Naive B cell (primary cell): ENCODE measurements at regions not wholly inside any gene's neighbourhood (a gene's known extent, or its start where the extent isn't known, plus 50 kb on each side); places are given as distances from the start of the nearest gene placed in this dataset.
A peak's percentile ranks its signal among the peaks of the same experiment; 100 is the strongest.
"Not testable (repeated sequence)": the region's sequence is repeated elsewhere in the genome, so short reads cannot be mapped to it uniquely, and the experiment has no call there.

Source experiments
- ATAC-seq, 2 donors: fragments of 150-1000 bp; cut with Tn5 transposase; 2 replicates each; pipeline ENCODE4 v1.10.0; 2021; ENCODE audit warnings: low read depth in 2 of 2, mild to moderate bottlenecking in 2 of 2, moderate library complexity in 2 of 2
- DNase-seq: peaks from one replicate; pipeline ENCODE4 v3.0.0; 2022
- H3K27ac Mint-ChIP-seq, 6 donors: one replicate each; pipeline ENCODE4 v1.8.0; 2020 to 2022; ENCODE audit warnings: mild to moderate bottlenecking in 6 of 6, mixed read lengths in 6 of 6, moderate library complexity in 5 of 6, inconsistent platforms in 2 of 6
- H3K27me3 Mint-ChIP-seq, 3 donors: one replicate each; pipeline ENCODE4 v1.8.0; 2021 to 2022; ENCODE audit warnings: mixed read lengths in 3 of 3, mild to moderate bottlenecking in 1 of 3
- H3K36me3 Mint-ChIP-seq, 2 donors: one replicate each; pipeline ENCODE4 v1.8.0; 2020 to 2022; ENCODE audit warnings: mixed read lengths in 2 of 2, inconsistent platforms in 1 of 2, mild to moderate bottlenecking in 1 of 2
- H3K4me1 Mint-ChIP-seq, 3 donors: one replicate each; pipeline ENCODE4 v1.8.0; 2020 to 2022; ENCODE audit warnings: mixed read lengths in 3 of 3, inconsistent platforms in 1 of 3, mild to moderate bottlenecking in 1 of 3, moderate library complexity in 1 of 3
- H3K4me3 Mint-ChIP-seq, 8 donors: one replicate each; pipeline ENCODE4 v1.8.0; 2020 to 2022; ENCODE audit warnings: mild to moderate bottlenecking in 8 of 8, mixed read lengths in 8 of 8, moderate library complexity in 8 of 8, inconsistent platforms in 2 of 8
- H3K9me3 Mint-ChIP-seq, 7 donors: one replicate each; pipeline ENCODE4 v1.8.0; 2020 to 2022; ENCODE audit warnings: mixed read lengths in 7 of 7, mild to moderate bottlenecking in 5 of 7, inconsistent platforms in 2 of 7, moderate library complexity in 1 of 7

GRCh38 chr7:114183311-114184088 is 231.1 kb upstream of the FOXP2 start:
- Mint-ChIP-seq H3K36me3 (no peaks in the 10 kb centered on the region), H3K27ac (no peak overlapping the region)
- no peak for ATAC-seq

DNA sequence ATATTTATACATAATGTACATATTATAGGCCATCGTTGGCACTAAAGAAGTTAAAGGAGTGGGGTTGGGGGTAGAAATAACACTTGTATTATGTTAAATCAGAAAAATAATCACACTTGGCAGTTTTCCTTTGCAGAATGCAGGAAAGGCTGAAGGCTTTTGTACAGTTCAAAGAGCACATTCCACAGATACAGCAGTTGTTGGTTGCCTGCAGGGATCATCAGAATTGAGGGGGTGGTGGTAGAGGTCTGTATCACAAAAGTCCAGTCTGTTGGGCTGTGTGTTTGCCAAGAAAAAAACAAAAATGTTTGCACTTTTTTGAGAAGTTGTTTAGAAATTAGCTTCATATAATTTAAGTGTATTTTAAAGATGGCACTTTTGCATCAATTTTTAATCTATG is 231.8 kb upstream of the FOXP2 start:
- Mint-ChIP-seq H3K36me3 (no peaks in the 10 kb centered on the region), H3K4me1 (no peaks in the 10 kb centered on the region), H3K4me3 (no peak overlapping the region), H3K27me3 (no peaks in the 10 kb centered on the region), H3K9me3 (no peaks in the 10 kb centered on the region), H3K27ac (no peak overlapping the region)
- DNase-seq (no peak), ATAC-seq (no peak)

More at GRCh38 chr7:114183311-114184088, 231.1 kb upstream of the FOXP2 start:
- no peaks in the 10 kb centered on the region for H3K9me3 Mint-ChIP-seq
- H3K27me3 Mint-ChIP-seq, result no peaks in the 10 kb centered on the region
- no peak overlapping the region for H3K4me3 Mint-ChIP-seq
- no peaks in the 10 kb centered on the region for H3K4me1 Mint-ChIP-seq
- no peak for DNase-seq

DNA sequence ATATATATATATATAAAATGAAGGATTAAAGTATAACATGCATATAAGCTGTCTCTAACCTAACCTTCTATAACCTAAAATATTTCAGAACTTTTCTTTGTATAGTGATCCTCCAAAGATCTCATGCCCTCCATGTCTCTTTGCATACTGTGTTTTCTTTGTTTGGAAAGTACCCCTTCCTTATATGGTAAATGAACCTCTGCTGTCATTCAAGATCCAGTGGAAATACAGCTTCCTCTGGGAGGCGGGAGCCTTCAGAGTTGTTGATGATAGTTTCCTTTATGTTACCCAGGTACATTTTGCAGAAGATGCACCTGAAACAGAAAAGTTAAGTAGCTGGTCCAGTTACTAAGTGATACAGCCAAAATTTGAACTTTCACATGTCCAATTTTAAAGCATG is 233.3 kb upstream of the FOXP2 start:
- no peak for DNase-seq
- H3K36me3 Mint-ChIP-seq, result no peaks in the 10 kb centered on the region
- no peaks in the 10 kb centered on the region for H3K27me3 Mint-ChIP-seq
- ATAC-seq, result no peak
- no peaks in the 10 kb centered on the region for H3K9me3 Mint-ChIP-seq
- H3K27ac Mint-ChIP-seq, result no peak overlapping the region
- no peaks in the 10 kb centered on the region for H3K4me1 Mint-ChIP-seq
- H3K4me3 Mint-ChIP-seq, result no peak overlapping the region

DNA sequence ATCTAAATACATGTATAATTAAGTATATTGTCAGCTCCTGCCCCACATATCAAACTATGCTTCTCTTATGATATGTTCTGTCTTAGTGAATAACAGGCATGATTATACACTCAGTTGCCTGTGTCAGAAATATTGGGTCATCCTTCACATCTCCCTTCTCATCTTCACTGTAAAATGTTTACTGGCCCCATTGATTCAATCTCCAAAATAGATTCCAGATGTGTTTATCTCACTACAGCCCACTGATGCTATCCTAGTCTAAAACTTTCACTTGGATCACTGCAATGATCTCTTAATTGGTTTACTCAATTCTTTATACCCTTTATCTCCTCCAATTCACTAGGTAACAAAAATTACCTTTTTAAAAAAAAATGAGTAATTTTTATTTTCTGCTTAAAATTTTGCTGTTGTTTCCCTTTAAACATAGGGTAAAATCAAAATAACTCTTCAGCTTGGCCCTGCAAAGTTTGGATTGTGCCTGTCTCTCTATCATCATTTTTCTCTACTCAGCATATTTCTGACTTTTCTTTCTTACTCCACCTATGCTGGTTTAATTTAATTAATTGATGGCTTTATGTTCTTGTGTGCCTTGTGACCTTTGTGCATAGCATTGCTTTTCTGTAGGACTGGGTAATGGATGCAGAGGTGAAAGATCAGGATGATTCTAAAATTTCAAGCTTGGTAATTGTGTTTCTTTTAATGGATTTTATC is 233.9 kb upstream of the FOXP2 start:
- no peak overlapping the region for H3K4me3 Mint-ChIP-seq
- ATAC-seq (no peak), DNase-seq (no peak)
- no peaks in the 10 kb centered on the region for H3K36me3 Mint-ChIP-seq
- no peaks in the 10 kb centered on the region for H3K4me1 Mint-ChIP-seq
- no peak overlapping the region for H3K27ac Mint-ChIP-seq
- H3K9me3 Mint-ChIP-seq, result no peaks in the 10 kb centered on the region
- no peaks in the 10 kb centered on the region for H3K27me3 Mint-ChIP-seq

GRCh38 chr7:114175125-114175524 is 239.5 kb upstream of the FOXP2 start:
- Mint-ChIP-seq H3K9me3 (peaks cover 0 to 2% (median 0%) of the 10 kb centered on the region in 7 donors), H3K4me3 (no peak overlapping the region), H3K36me3 (no peaks in the 10 kb centered on the region), H3K4me1 (no peaks in the 10 kb centered on the region), H3K27ac (no peak overlapping the region), H3K27me3 (no peaks in the 10 kb centered on the region)
- DNase-seq, result no peak
- no peak for ATAC-seq

DNA sequence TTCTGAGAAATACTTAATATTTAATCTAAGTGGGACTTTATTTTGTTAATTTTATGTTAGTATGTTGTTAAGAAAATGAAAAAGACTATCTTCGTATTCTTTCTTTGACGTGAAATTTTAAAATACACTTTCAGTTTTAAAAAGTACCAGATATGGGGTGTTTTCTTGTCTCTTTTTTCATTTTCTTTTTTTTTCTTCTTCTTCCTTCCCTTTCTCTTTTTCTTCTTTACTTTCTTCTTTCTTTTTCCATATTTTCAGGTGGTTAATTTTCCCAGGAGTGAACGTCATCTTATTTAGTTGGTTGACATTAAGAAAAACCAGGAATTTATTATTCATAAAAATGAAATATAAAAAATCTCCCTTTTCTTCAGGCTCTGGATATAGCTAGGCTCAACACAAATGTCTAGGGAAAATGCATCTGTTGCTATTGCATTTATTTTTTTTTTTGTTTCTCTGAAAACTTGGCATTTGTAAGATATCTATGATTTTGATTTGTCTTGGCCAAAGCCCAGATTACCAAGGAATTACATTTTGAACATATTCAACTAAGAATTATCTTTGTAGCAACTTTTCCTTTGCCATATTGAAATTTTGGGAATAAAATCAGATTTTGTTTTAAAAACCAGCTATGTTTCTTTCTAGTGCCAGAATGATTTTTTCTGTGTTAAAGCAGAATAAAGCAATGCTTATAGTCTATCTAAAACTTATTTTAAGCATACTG is 241.3 kb upstream of the FOXP2 start:
- H3K4me1 Mint-ChIP-seq, result no peaks in the 10 kb centered on the region
- no peak overlapping the region for H3K4me3 Mint-ChIP-seq
- no peaks in the 10 kb centered on the region for H3K27me3 Mint-ChIP-seq
- ATAC-seq, result no peak
- peaks cover 0 to 13% (median 2%) of the 10 kb centered on the region in 7 donors for H3K9me3 Mint-ChIP-seq
- H3K36me3 Mint-ChIP-seq, result no peaks in the 10 kb centered on the region
- no peak for DNase-seq
- H3K27ac Mint-ChIP-seq, result peak overlapping the region in 1 of 6 donors; percentile 4

- not testable (repeated sequence) for H3K27me3 Mint-ChIP-seq
Observed at GRCh38 chr7:114169389-114169788, 245.2 kb upstream of the FOXP2 start.

GRCh38 chr7:114160925-114161324 is 242.1 kb upstream of the PPP1R3A start:
- H3K9me3 Mint-ChIP-seq, result peaks cover 0 to 4% (median 0%) of the 10 kb centered on the region in 7 donors
- DNase-seq (no peak), ATAC-seq (no peak)
- H3K27me3 Mint-ChIP-seq, result peaks cover 0 to 5% (median 0%) of the 10 kb centered on the region in 3 donors
- H3K27ac Mint-ChIP-seq, result no peak overlapping the region
- H3K36me3 Mint-ChIP-seq, result no peaks in the 10 kb centered on the region
- H3K4me3 Mint-ChIP-seq, result no peak overlapping the region
- no peaks in the 10 kb centered on the region for H3K4me1 Mint-ChIP-seq

More at GRCh38 chr7:114169389-114169788, 245.2 kb upstream of the FOXP2 start:
- not testable (repeated sequence) for DNase-seq, H3K4me3 Mint-ChIP-seq, H3K4me1 Mint-ChIP-seq, H3K36me3 Mint-ChIP-seq, ATAC-seq
- Mint-ChIP-seq H3K9me3 (peaks cover 0 to 18% (median 7%) of the 10 kb centered on the region in 7 donors), H3K27ac (peak overlapping the region in 1 of 6 donors; percentile 28)

- H3K4me1 Mint-ChIP-seq, result no peaks in the 10 kb centered on the region
- no peak for ATAC-seq
- DNase-seq, result no peak
- peaks cover 0 to 5% (median 0%) of the 10 kb centered on the region in 3 donors for H3K27me3 Mint-ChIP-seq
- H3K36me3 Mint-ChIP-seq, result no peaks in the 10 kb centered on the region
- no peak overlapping the region for H3K4me3 Mint-ChIP-seq
- H3K27ac Mint-ChIP-seq, result no peak overlapping the region
- H3K9me3 Mint-ChIP-seq, result peaks cover 0 to 4% (median 0%) of the 10 kb centered on the region in 7 donors
Observed at GRCh38 chr7:114158854-114159253, 240.0 kb upstream of the PPP1R3A start.

- peaks cover 0 to 4% (median 0%) of the 10 kb centered on the region in 7 donors for H3K9me3 Mint-ChIP-seq
- no peak overlapping the region for H3K27ac Mint-ChIP-seq
- H3K36me3 Mint-ChIP-seq, result no peaks in the 10 kb centered on the region
- ATAC-seq (no peak), DNase-seq (no peak)
- no peak overlapping the region for H3K4me3 Mint-ChIP-seq
- no peaks in the 10 kb centered on the region for H3K4me1 Mint-ChIP-seq
- H3K27me3 Mint-ChIP-seq, result peaks cover 0 to 5% (median 0%) of the 10 kb centered on the region in 3 donors
Observed at GRCh38 chr7:114158275-114158674, 239.5 kb upstream of the PPP1R3A start.

- no peak overlapping the region for H3K4me3 Mint-ChIP-seq
- H3K27ac Mint-ChIP-seq, result no peak overlapping the region
- peaks cover 0 to 5% (median 0%) of the 10 kb centered on the region in 3 donors for H3K27me3 Mint-ChIP-seq
- DNase-seq (no peak), ATAC-seq (no peak)
- peaks cover 0 to 4% (median 0%) of the 10 kb centered on the region in 7 donors for H3K9me3 Mint-ChIP-seq
- no peaks in the 10 kb centered on the region for H3K4me1 Mint-ChIP-seq
- H3K36me3 Mint-ChIP-seq, result no peaks in the 10 kb centered on the region
Observed at GRCh38 chr7:114156178-114156577, 237.4 kb upstream of the PPP1R3A start.

DNA sequence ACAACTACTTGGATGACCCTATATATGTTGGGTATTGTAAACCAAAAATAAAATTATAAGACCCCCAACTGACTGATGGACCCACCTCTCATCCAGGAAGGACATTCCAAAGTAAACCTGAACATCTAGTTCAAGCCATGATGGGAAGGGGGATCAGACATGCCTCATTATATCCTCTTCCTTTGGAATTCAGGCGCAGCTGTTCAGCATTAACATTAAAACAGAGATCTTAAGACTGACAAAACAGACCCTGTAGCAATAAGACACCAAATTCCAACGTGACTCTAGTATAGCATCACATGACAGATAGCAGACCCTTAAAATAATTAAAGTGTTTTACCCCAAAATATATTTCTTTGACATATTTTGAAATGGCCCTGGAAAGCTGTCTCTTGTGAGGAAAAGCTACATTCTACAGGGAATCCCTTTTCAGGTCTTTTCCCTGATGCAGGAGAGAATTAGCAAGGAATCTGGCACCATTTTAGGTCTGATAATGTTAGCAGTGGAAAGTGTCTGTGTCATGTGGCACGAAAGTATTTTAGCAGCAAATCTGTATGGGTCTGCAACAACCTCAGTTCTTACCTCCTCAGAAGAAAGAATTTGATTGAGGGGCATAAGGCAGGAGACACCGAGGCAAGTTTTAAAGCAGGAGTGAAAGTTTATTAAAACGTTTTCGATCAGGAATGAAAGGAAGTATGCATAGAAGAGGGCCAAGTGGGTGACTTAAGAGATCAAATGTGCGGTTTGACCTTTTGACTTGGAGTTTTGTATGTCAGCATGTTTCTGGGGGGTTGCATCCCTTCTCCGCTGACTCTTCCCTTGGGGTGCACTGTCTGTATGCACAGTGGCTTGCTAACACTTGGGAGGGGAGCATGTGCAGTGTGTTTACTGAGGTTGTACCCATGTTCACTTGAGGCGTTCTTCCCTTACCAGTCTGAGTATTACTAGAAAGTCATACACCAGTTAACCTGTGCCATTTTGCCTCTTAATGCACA is 236.6 kb upstream of the PPP1R3A start:
- ATAC-seq (no peak), DNase-seq (no peak)
- H3K27ac Mint-ChIP-seq, result peak overlapping the region in 1 of 6 donors; percentile 39
- no peaks in the 10 kb centered on the region for H3K4me1 Mint-ChIP-seq
- H3K9me3 Mint-ChIP-seq, result peaks cover 0 to 4% (median 0%) of the 10 kb centered on the region in 7 donors
- peaks cover 0 to 5% (median 0%) of the 10 kb centered on the region in 3 donors for H3K27me3 Mint-ChIP-seq
- H3K36me3 Mint-ChIP-seq, result no peaks in the 10 kb centered on the region
- H3K4me3 Mint-ChIP-seq, result no peak overlapping the region

DNA sequence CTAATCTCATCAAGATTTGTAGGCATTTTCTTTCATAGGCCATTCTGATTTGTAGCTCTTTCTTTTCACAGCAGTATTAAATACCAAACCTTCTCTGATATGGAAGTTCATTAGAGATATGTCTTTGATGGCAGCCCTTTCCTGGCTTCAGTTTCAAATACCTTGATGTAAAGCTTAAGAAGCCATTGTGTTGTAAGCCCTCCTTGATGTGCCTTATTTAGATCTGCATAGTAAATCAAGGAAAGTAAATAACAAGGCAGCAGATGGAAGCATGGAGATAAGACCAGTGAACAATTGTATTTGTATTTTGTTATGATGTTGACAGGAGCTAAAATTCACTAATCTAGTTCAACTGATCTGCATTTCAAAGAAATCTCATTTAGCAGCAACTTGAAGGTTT is 234.9 kb upstream of the PPP1R3A start:
- H3K27me3 Mint-ChIP-seq, result peaks cover 0 to 8% (median 0%) of the 10 kb centered on the region in 3 donors
- DNase-seq (no peak), ATAC-seq (no peak)
- no peak overlapping the region for H3K27ac Mint-ChIP-seq
- no peak overlapping the region for H3K4me3 Mint-ChIP-seq
- peaks cover 0 to 3% (median 0%) of the 10 kb centered on the region in 3 donors for H3K4me1 Mint-ChIP-seq
- H3K9me3 Mint-ChIP-seq, result no peaks in the 10 kb centered on the region
- H3K36me3 Mint-ChIP-seq, result no peaks in the 10 kb centered on the region
